Transverse colon (tissue), 4 donors: ENCODE measurements at regions not wholly inside any gene's neighbourhood (a gene's known extent, or its start where the extent isn't known, plus 50 kb on each side); places are given as distances from the start of the nearest gene placed in this dataset.

ENCODE experiments used
- DNase-seq: peaks from one replicate; pipeline ENCODE4 v3.0.0-alpha.2; 2019
- H3K27ac ChIP-seq, 4 donors: fragments of 200-600 bp; sonication (generic); 2 replicates each; pipeline ENCODE4 v1.5.1; 2016 to 2018; ENCODE audit warnings: inconsistent platforms in 4 of 4
- H3K27me3 ChIP-seq: fragments of 200-600 bp; sonication (generic); 2 replicates; pipeline ENCODE4 v1.5.1; 2017; ENCODE audit warnings: inconsistent platforms
- H3K36me3 ChIP-seq, 4 donors: fragments of 200-600 bp; sonication (generic); 2 replicates each; pipeline ENCODE4 v1.5.1; 2017 to 2019; ENCODE audit warnings: inconsistent platforms in 4 of 4
- H3K4me1 ChIP-seq, 4 donors: fragments of 200-600 bp; sonication (generic); 2 replicates each; pipeline ENCODE4 v1.5.1; 2017 to 2020; ENCODE audit warnings: inconsistent platforms in 4 of 4
- H3K4me3 ChIP-seq, 4 donors: fragments of 200-600 bp; sonication (generic); 1 replicate in 1 of 4; 2 replicates in 3 of 4; pipeline versions ENCODE4 v1.5.1 to v1.6.1; 2017 to 2019; ENCODE audit warnings: inconsistent platforms in 4 of 4
- H3K9me3 ChIP-seq, 2 donors: fragments of 200-600 bp; sonication (generic); 2 replicates each; pipeline ENCODE4 v1.5.1; 2017 to 2019; ENCODE audit warnings: inconsistent platforms in 2 of 2
- EP300 ChIP-seq: sonication (generic); formaldehyde crosslinking; IDR thresholded peaks from one replicate; pipeline ENCODE4 v1.6.1; 2017; ENCODE audit warnings: antibody characterized with exemption, low read depth
- POLR2A ChIP-seq: fragments of 450-650 bp; IDR thresholded peaks from one replicate; pipeline ENCODE4 v1.6.1; 2016; ENCODE audit warnings: antibody characterized with exemption, mild to moderate bottlenecking, moderate library complexity
- POLR2AphosphoS5 ChIP-seq, 3 donors: sonication (generic); formaldehyde crosslinking; IDR thresholded peaks; one replicate each; pipeline ENCODE4 v1.6.1; 2016; ENCODE audit warnings: antibody characterized with exemption in 3 of 3
- WGBS, 2 donors: methylation state at CpG; one replicate each; pipeline ENCODE4 v1.1.5; 2018; ENCODE audit warnings: low coverage in 1 of 2; 5-methylcytosine and 5-hydroxymethylcytosine counted together
- in situ Hi-C, 4 donors: fragments of 200-750 bp; cut with MboI; loops; one replicate each; pipeline versions ENCODE4 v1.15.0 to v1.15.1; 2017; ENCODE audit warnings: low sequenced_read_pairs in 3 of 4, low pct_ligation_motif_present in 1 of 4, low pct_unique_long_range_greater_than_20kb in 1 of 4
- intact Hi-C: fragments of 100-400 bp; cut with DNase I; formaldehyde crosslinking; loops from one replicate; pipeline ENCODE4 v1.15.1; 2023; ENCODE audit warnings: low total_unique reads
- TF ChIP-seq, protein P1 (sequence below), 5 experiments: fragments of 200-600 bp in 3 of 5; fragments of 450-650 bp in 2 of 5; sonication (generic) in 3 of 5; IDR thresholded peaks; 1 replicate in 2 of 5; 2 replicates in 3 of 5; pipeline ENCODE4 v1.5.1; 2016 to 2017; ENCODE audit warnings: antibody characterized with exemption in 5 of 5, inconsistent platforms in 3 of 5, mild to moderate bottlenecking in 2 of 5, moderate library complexity in 1 of 5

DNA sequence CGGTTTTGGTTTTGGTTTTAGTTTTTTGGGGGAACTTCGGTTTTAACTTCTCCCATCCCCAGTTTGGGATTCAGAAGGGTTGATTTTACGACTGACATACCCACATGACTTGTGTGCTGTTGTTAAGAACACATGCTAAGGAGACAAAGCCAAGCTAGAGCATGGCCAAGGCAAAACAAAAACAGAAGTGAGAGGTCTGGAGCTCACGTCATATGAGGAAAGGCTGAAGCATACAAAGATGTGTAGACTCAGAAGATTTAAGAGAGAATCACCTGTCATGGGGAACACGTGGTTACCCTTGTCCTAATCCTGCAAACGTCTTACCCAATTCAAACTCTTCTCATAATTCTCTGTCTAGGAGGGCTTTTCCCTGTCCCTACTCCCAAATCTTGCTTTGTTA, 465.0 kb downstream of the FAM181B start:
- H3K4me3 ChIP-seq, result no peak overlapping the region
- H3K9me3 ChIP-seq, result no peaks in the 10 kb centered on the region
- WGBS, 2 donors, result 58 to 60% methylated on average over 6 of the region's 6 CpGs
- no peaks in the 10 kb centered on the region for H3K27me3 ChIP-seq
- H3K4me1 ChIP-seq, result no peaks in the 10 kb centered on the region
- in situ Hi-C loops (loop anchor here in 1 of 4 donors (25.0 kb wide), 1 partner anchor 94 kb away; no protein-coding TSS in a partner anchor), intact Hi-C loops (no loop called here)
- DNase-seq, result no peak
- no peak for TF ChIP-seq EP300
- TF ChIP-seq POLR2AphosphoS5 (IDR thresholded peaks at IDR 0.05), result no peak
- TF ChIP-seq, protein P1, sequence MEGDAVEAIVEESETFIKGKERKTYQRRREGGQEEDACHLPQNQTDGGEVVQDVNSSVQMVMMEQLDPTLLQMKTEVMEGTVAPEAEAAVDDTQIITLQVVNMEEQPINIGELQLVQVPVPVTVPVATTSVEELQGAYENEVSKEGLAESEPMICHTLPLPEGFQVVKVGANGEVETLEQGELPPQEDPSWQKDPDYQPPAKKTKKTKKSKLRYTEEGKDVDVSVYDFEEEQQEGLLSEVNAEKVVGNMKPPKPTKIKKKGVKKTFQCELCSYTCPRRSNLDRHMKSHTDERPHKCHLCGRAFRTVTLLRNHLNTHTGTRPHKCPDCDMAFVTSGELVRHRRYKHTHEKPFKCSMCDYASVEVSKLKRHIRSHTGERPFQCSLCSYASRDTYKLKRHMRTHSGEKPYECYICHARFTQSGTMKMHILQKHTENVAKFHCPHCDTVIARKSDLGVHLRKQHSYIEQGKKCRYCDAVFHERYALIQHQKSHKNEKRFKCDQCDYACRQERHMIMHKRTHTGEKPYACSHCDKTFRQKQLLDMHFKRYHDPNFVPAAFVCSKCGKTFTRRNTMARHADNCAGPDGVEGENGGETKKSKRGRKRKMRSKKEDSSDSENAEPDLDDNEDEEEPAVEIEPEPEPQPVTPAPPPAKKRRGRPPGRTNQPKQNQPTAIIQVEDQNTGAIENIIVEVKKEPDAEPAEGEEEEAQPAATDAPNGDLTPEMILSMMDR (IDR thresholded peaks at IDR 0.05), result no peak
- no peak for TF ChIP-seq POLR2A
- H3K27ac ChIP-seq, result no peak overlapping the region
- H3K36me3 ChIP-seq, result no peaks in the 10 kb centered on the region

DNA sequence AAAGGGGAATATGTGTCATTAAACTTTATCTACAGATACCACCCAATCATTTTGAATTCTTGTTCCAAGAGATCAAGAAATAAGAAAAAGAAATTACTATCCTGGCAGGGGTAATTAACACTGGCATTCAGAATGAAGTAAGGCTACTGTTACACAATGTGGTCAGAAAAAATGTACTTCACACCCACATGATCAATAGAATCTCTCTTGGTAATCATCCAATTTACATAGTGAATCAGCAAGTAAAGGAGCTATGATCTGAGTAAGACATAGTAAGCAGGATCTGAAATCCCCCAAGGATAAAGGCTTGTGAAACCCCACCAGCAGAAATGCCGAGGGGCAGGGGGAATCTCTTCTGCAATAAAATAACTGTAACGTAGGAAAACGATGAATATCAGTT, 466.5 kb downstream of the FAM181B start:
- Histone ChIP-seq H3K36me3 (no peaks in the 10 kb centered on the region), H3K4me3 (no peak overlapping the region), H3K4me1 (no peaks in the 10 kb centered on the region), H3K27me3 (no peaks in the 10 kb centered on the region), H3K27ac (no peak overlapping the region), H3K9me3 (no peaks in the 10 kb centered on the region)
- DNase-seq, result no peak
- in situ Hi-C loops (loop anchor here in 1 of 4 donors (25.0 kb wide), 1 partner anchor 95 kb away; no protein-coding TSS in a partner anchor), intact Hi-C loops (no loop called here)
- WGBS, 2 donors, result 67 to 79% methylated on average over 3 of the region's 3 CpGs
- TF ChIP-seq POLR2A (no peak), EP300 (no peak), POLR2AphosphoS5 (IDR thresholded peaks at IDR 0.05) (no peak)
- TF ChIP-seq, protein P1 (IDR thresholded peaks at IDR 0.05), result no peak

DNA sequence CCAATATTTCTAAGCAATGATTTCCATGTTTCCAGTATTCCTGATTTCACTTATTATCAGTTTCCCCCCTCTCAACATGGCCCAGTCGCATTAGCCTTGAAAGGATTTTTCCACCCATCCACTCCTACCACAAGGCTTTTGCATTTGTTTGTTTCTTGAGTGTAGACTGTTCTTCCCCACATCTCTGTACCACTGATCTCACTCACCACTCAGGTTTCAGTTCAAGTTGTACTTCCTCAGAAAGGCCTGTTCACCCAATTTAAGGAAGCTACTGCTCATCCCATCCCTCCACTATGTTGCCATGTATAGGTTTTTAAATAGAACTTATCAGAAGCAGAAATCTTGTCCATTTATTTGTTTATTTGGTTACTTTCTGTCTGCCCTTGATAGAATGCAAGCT, 472.3 kb downstream of the FAM181B start:
- Histone ChIP-seq H3K36me3 (no peaks in the 10 kb centered on the region), H3K27me3 (no peaks in the 10 kb centered on the region), H3K9me3 (no peaks in the 10 kb centered on the region), H3K27ac (no peak overlapping the region), H3K4me3 (no peak overlapping the region), H3K4me1 (no peaks in the 10 kb centered on the region)
- 84% methylated on average over 1 of the region's 1 CpG; no CpG with 5 or more reads in 1 of the 2 donors for WGBS, 2 donors
- in situ Hi-C loops, result loop anchor here in 1 of 4 donors (25.0 kb wide), 1 partner anchor 101 kb away; no protein-coding TSS in a partner anchor
- DNase-seq, result no peak
- intact Hi-C loops, result no loop called here
- TF ChIP-seq, protein P1 (IDR thresholded peaks at IDR 0.05), result no peak
- TF ChIP-seq EP300 (no peak), POLR2A (no peak), POLR2AphosphoS5 (IDR thresholded peaks at IDR 0.05) (no peak)

DNA sequence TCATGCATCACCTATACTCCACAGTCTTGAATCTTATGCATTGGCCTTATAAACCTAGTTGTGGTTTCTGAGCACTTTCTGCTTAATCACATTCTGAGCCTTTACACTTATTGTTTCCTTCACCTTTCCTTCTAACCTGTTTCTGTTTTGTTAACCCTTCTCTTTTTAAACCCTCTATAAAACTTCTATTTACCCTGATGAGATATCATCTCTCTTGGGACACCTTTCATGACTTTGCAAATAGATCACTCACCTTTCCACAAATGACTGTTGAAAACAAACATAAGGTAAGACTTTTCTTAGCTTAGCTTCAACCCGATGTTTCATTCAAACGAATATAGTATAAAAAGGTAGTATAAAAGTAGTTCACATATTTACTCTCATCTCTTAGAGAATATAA, 483.6 kb downstream of the FAM181B start:
- Histone ChIP-seq H3K27me3 (no peaks in the 10 kb centered on the region), H3K36me3 (no peaks in the 10 kb centered on the region), H3K4me3 (no peak overlapping the region), H3K4me1 (no peaks in the 10 kb centered on the region), H3K27ac (no peak overlapping the region), H3K9me3 (no peaks in the 10 kb centered on the region)
- 54 to 58% methylated on average over 2 of the region's 2 CpGs for WGBS, 2 donors
- intact Hi-C loops, result no loop called here
- TF ChIP-seq, protein P1 (IDR thresholded peaks at IDR 0.05), result no peak
- no peak for TF ChIP-seq POLR2AphosphoS5 (IDR thresholded peaks at IDR 0.05)
- TF ChIP-seq POLR2A, result no peak
- TF ChIP-seq EP300, result no peak
- in situ Hi-C loops, result loop anchor here in 1 of 4 donors (25.0 kb wide), 1 partner anchor 112 kb away; no protein-coding TSS in a partner anchor
- no peak for DNase-seq
